ENCODE measurements at regions not wholly inside any gene's neighbourhood (a gene's known extent, or its start where the extent isn't known, plus 50 kb on each side); places are given as distances from the start of the nearest gene placed in this dataset.
"Not testable (repeated sequence)": the region's sequence is repeated elsewhere in the genome, so short reads cannot be mapped to it uniquely, and the experiment has no call there.

- no peak for DNase-seq
Observed at GRCh38 chr5:71771191-71771590, 52.1 kb downstream of the CARTPT start.

GRCh38 chr5:71778678-71779276 lies 59.7 kb downstream of the CARTPT start:
- DNase-seq: peak; percentile 43

GRCh38 chr5:71780597-71780996 lies 61.5 kb downstream of the CARTPT start:
- DNase-seq: no peak

GRCh38 chr5:71782393-71782770 lies 63.3 kb downstream of the CARTPT start:
- no peak for DNase-seq

GRCh38 chr5:71782771-71783770 lies 64.0 kb downstream of the CARTPT start:
- DNase-seq: peak; percentile 56

GRCh38 chr5:71783891-71784290 lies 64.8 kb downstream of the CARTPT start:
- no peak for DNase-seq

GRCh38 chr5:71786337-71787055 lies 67.4 kb downstream of the CARTPT start:
- DNase-seq: no peak

- DNase-seq: no peak
Observed at GRCh38 chr5:71788794-71789193, 69.7 kb downstream of the CARTPT start.

- DNase-seq: no peak
Observed at GRCh38 chr5:71789746-71790145, 70.7 kb downstream of the CARTPT start.

- DNase-seq: no peak
Observed at GRCh38 chr5:71790433-71790832, 71.4 kb downstream of the CARTPT start.

- not testable (repeated sequence) for DNase-seq
Observed at GRCh38 chr5:71792041-71792440, 73.0 kb downstream of the CARTPT start.

GRCh38 chr5:71794061-71794695 lies 75.1 kb downstream of the CARTPT start:
- DNase-seq: no peak

- DNase-seq: no peak
Observed at GRCh38 chr5:71802673-71803072, 83.6 kb downstream of the CARTPT start.

GRCh38 chr5:71806711-71807110 lies 87.6 kb downstream of the CARTPT start:
- no peak for DNase-seq

GRCh38 chr5:71807909-71808308 lies 88.8 kb downstream of the CARTPT start:
- no peak for DNase-seq

- peak; percentile 54 for DNase-seq
Observed at GRCh38 chr5:71809446-71809845, 90.4 kb downstream of the CARTPT start.

GRCh38 chr5:71810023-71810422 lies 90.9 kb downstream of the CARTPT start:
- peak; percentile 9 for DNase-seq

GRCh38 chr5:71810471-71811195 lies 91.6 kb downstream of the CARTPT start:
- no peak for DNase-seq

- no peak for DNase-seq
Observed at GRCh38 chr5:71811779-71812178, 92.7 kb downstream of the CARTPT start.

GRCh38 chr5:71816307-71816706 lies 97.2 kb downstream of the CARTPT start:
- no peak for DNase-seq

GRCh38 chr5:71817891-71818290 lies 98.8 kb downstream of the CARTPT start:
- DNase-seq: no peak

- no peak for DNase-seq
Observed at GRCh38 chr5:71821029-71821428, 102.0 kb downstream of the CARTPT start.
